H1 (cell line): ENCODE measurements at regions not wholly inside any gene's neighbourhood (a gene's known extent, or its start where the extent isn't known, plus 50 kb on each side); places are given as distances from the start of the nearest gene placed in this dataset.

Experiments
- CTCF ChIA-PET: fragments of 300-600 bp; sonication (Branson Sonifier 250); formaldehyde crosslinking; loops from one replicate; lab custom pipeline; 2021; ENCODE audit not compliant: partially characterized antibody; lab: Charles Lee
- POLR2A ChIA-PET: fragments of 300-600 bp; sonication (Branson Sonifier 250); formaldehyde crosslinking; loops from one replicate; lab custom pipeline; 2021; ENCODE audit warnings: inconsistent platforms; ENCODE audit not compliant: partially characterized antibody; lab: Charles Lee
- DNase-seq, 2 experiments: peaks; one replicate each; pipeline versions ENCODE4 v3.0.0 to v3.0.0-alpha.2; 2010 to 2022; ENCODE audit warnings: low spot score in 2 of 2, low read depth in 1 of 2, mixed read lengths in 1 of 2
- FAIRE-seq: peaks from 2 replicates; lab custom pipeline; 2011; peaks lifted over from hg19 to GRCh38; lab: Jason Lieb, UNC
- H2AFZ ChIP-seq: 2 replicates; pipeline ENCODE4 v1.8.1; 2012; ENCODE audit warnings: low read length, inconsistent platforms
- H2AK5ac ChIP-seq: 2 replicates; pipeline ENCODE4 v1.6.1; 2013; ENCODE audit warnings: low read depth, low read length
- H2BK120ac ChIP-seq: replicated peaks from 2 replicates; pipeline ENCODE3; 2013; ENCODE audit warnings: low read depth, low read length, inconsistent platforms
- H2BK12ac ChIP-seq: 2 replicates; pipeline ENCODE4 v1.6.1; 2013; ENCODE audit warnings: low read depth, low read length
- H2BK15ac ChIP-seq: 2 replicates; pipeline ENCODE4 v1.6.1; 2013; ENCODE audit warnings: low read length
- H2BK20ac ChIP-seq: 2 replicates; pipeline ENCODE4 v1.6.1; 2013; ENCODE audit warnings: low read length
- H2BK5ac ChIP-seq: 2 replicates; pipeline ENCODE4 v1.6.1; 2013; ENCODE audit warnings: low read depth, low read length
- H3K14ac ChIP-seq: 2 replicates; pipeline ENCODE4 v1.6.1; 2013; ENCODE audit warnings: inconsistent platforms; ENCODE audit not compliant: insufficient read length
- H3K18ac ChIP-seq: 2 replicates; pipeline ENCODE4 v1.6.1; 2013; ENCODE audit warnings: low read length; ENCODE audit errors: extremely low read depth
- H3K23ac ChIP-seq: 2 replicates; pipeline ENCODE4 v1.6.1; 2013; ENCODE audit warnings: inconsistent platforms; ENCODE audit not compliant: insufficient read length
- H3K23me2 ChIP-seq: 2 replicates; pipeline ENCODE4 v1.6.1; 2013; ENCODE audit warnings: low read depth, low read length
- H3K27ac ChIP-seq: 2 replicates; pipeline ENCODE4 v1.6.1; 2011; ENCODE audit warnings: low read depth, low read length, inconsistent platforms
- H3K27me3 ChIP-seq, 4 experiments: replicated peaks in 1 of 4; 1 replicate in 1 of 4; 2 replicates in 3 of 4; pipeline versions ENCODE4 v1.6.1 to v1.8.1; 2011 to 2013; ENCODE audit warnings: low read length in 3 of 4, mild to moderate bottlenecking in 3 of 4, inconsistent platforms in 2 of 4, mixed read lengths in 2 of 4, moderate library complexity in 1 of 4; ENCODE audit not compliant: control insufficient read depth in 3 of 4, insufficient read depth in 3 of 4; ENCODE audit errors: extremely low read depth in 1 of 4
- H3K36me3 ChIP-seq, 4 experiments: 2 replicates each; pipeline versions ENCODE4 v1.6.1 to v1.8.1; 2011 to 2013; ENCODE audit warnings: mild to moderate bottlenecking in 4 of 4, low read length in 3 of 4, moderate library complexity in 2 of 4, control low read depth in 1 of 4, inconsistent platforms in 1 of 4; ENCODE audit not compliant: insufficient read depth in 4 of 4, control insufficient read depth in 2 of 4
- H3K4ac ChIP-seq: replicated peaks from 2 replicates; pipeline ENCODE3; 2013; ENCODE audit warnings: low read length, low read depth, mixed read lengths, inconsistent platforms; ENCODE audit not compliant: insufficient read length
- H3K4me1 ChIP-seq, 4 experiments: replicated peaks in 1 of 4; 1 replicate in 1 of 4; 2 replicates in 3 of 4; pipeline versions ENCODE4 v1.6.1 to v1.8.1; 2011 to 2013; ENCODE audit warnings: low read length in 3 of 4, inconsistent platforms in 2 of 4, mixed read lengths in 1 of 4; ENCODE audit not compliant: insufficient read depth in 4 of 4, control insufficient read depth in 3 of 4
- H3K4me2 ChIP-seq, 2 experiments: 2 replicates each; pipeline versions ENCODE4 v1.6.1 to v1.8.1; 2011 to 2013; ENCODE audit warnings: low read depth in 2 of 2, low read length in 2 of 2, control low read depth in 1 of 2, inconsistent platforms in 1 of 2, mild to moderate bottlenecking in 1 of 2; ENCODE audit not compliant: insufficient read depth in 1 of 2
- H3K4me3 ChIP-seq, 4 experiments: fragments of 200-600, 300-600 bp in 1 of 4; sonication (generic), shearing (Covaris generic), sonication (Bioruptor Twin) in 1 of 4; 2 replicates each; pipeline versions ENCODE4 v1.5.1 to v1.8.1; 2011 to 2016; ENCODE audit warnings: low read length in 4 of 4, low read depth in 3 of 4, control low read depth in 2 of 4, inconsistent platforms in 2 of 4, mild to moderate bottlenecking in 2 of 4, mixed read lengths in 1 of 4, moderate library complexity in 1 of 4; ENCODE audit not compliant: insufficient read depth in 2 of 4; ENCODE audit errors: extremely low read depth in 1 of 4
- H3K56ac ChIP-seq: replicated peaks from 2 replicates; pipeline ENCODE3; 2013; ENCODE audit warnings: low read depth, mild to moderate bottlenecking, mixed read lengths, low read length, inconsistent platforms; ENCODE audit not compliant: insufficient read length
- H3K79me1 ChIP-seq: 2 replicates; pipeline ENCODE4 v1.6.1; 2013; ENCODE audit warnings: low read depth, low read length, control low read depth
- H3K79me2 ChIP-seq, 2 experiments: 2 replicates each; pipeline versions ENCODE4 v1.6.1 to v1.8.1; 2012 to 2013; ENCODE audit warnings: low read length in 2 of 2, mild to moderate bottlenecking in 2 of 2, inconsistent platforms in 1 of 2; ENCODE audit not compliant: insufficient read depth in 2 of 2, control insufficient read depth in 1 of 2
- H3K9ac ChIP-seq, 4 experiments: replicated peaks in 1 of 4; 1 replicate in 1 of 4; 2 replicates in 3 of 4; pipeline versions ENCODE4 v1.6.1 to v1.8.1; 2011 to 2013; ENCODE audit warnings: low read depth in 3 of 4, low read length in 3 of 4, control low read depth in 2 of 4, mild to moderate bottlenecking in 2 of 4, moderate library complexity in 2 of 4, inconsistent platforms in 1 of 4; ENCODE audit errors: extremely low read depth in 1 of 4
- H3K9me3 ChIP-seq, 2 experiments: 2 replicates each; pipeline versions ENCODE4 v1.6.1 to v1.8.1; 2012 to 2013; ENCODE audit warnings: mild to moderate bottlenecking in 2 of 2, moderate library complexity in 2 of 2, control low read depth in 1 of 2, inconsistent platforms in 1 of 2, low read depth in 1 of 2, low read length in 1 of 2, mixed read lengths in 1 of 2; ENCODE audit not compliant: insufficient read depth in 2 of 2
- H4K20me1 ChIP-seq, 2 experiments: replicated peaks in 1 of 2; 2 replicates each; pipeline versions ENCODE3 to v1.8.1; 2011 to 2013; ENCODE audit warnings: inconsistent platforms in 2 of 2, low read length in 2 of 2, mild to moderate bottlenecking in 1 of 2; ENCODE audit not compliant: insufficient read depth in 2 of 2, control insufficient read depth in 1 of 2
- H4K5ac ChIP-seq: 2 replicates; pipeline ENCODE4 v1.6.1; 2013; ENCODE audit warnings: low read length, low read depth, mixed read lengths, inconsistent platforms; ENCODE audit not compliant: insufficient read length
- H4K8ac ChIP-seq: 2 replicates; pipeline ENCODE4 v1.8.0; 2013; ENCODE audit warnings: mild to moderate bottlenecking, moderate library complexity, low read length, inconsistent platforms; ENCODE audit not compliant: insufficient read depth; ENCODE audit errors: extremely low read depth
- H4K91ac ChIP-seq: replicated peaks from 2 replicates; pipeline ENCODE3; 2013; ENCODE audit warnings: low read length, mixed read lengths, inconsistent platforms; ENCODE audit not compliant: insufficient read length
- CBX5 ChIP-seq: fragments of 300-800, 300-1000 bp; sonication (generic); IDR thresholded peaks from 2 replicates; pipeline ENCODE4 v1.7.1; 2016; ENCODE audit warnings: antibody characterized with exemption, low read length, low read depth
- CEBPB ChIP-seq: IDR thresholded peaks from 2 replicates; pipeline ENCODE4 v1.6.1; 2012; ENCODE audit warnings: low read depth, low read length
- GTF2F1 ChIP-seq: IDR thresholded peaks from 2 replicates; pipeline ENCODE4 v1.6.1; 2012; ENCODE audit warnings: low read depth, low read length, improper control_type of control experiment, borderline replicate concordance
- JUN ChIP-seq: IDR thresholded peaks from 2 replicates; pipeline ENCODE4 v1.6.1; 2011; ENCODE audit warnings: low read depth, mild to moderate bottlenecking, improper control_type of control experiment, low read length
- TEAD4 ChIP-seq: IDR thresholded peaks from 2 replicates; pipeline ENCODE4 v1.6.1; 2012; ENCODE audit warnings: low read depth, low read length, inconsistent platforms, mixed read lengths
- WGBS, 2 experiments: shearing (Covaris generic) in 1 of 2; methylation state at CpG; one replicate each; pipeline versions ENCODE4 v1.1.6 to v1.1.7; 2013 to 2015; ENCODE audit warnings: low lambda C conversion rate in 2 of 2, mixed read lengths in 2 of 2, inconsistent platforms in 1 of 2, low coverage in 1 of 2, missing lambda C conversion rate in 1 of 2; ENCODE audit not compliant: insufficient replicate concordance in 2 of 2, insufficient coverage in 1 of 2, insufficient read length in 1 of 2; ENCODE audit errors: extremely low coverage in 1 of 2, missing lambda C conversion rate in 1 of 2; 5-methylcytosine and 5-hydroxymethylcytosine counted together

GRCh38 chr1:63718541-63718970, 55.3 kb upstream of the ROR1 start:
- no peak overlapping the region for H4K91ac ChIP-seq
- H3K23ac ChIP-seq = no peak overlapping the region
- no peak overlapping the region for H2BK12ac ChIP-seq
- H3K4me1 ChIP-seq = peaks cover 0 to 11% (median 5%) of the 10 kb centered on the region in 4 experiments; a peak in 5 of 7 replicates
- no peak for DNase-seq
- H2BK5ac ChIP-seq = no peak overlapping the region
- no peaks in the 10 kb centered on the region for H3K23me2 ChIP-seq
- no peak overlapping the region for H3K9ac ChIP-seq
- no peak overlapping the region for H2BK20ac ChIP-seq
- H2BK120ac ChIP-seq = no peak overlapping the region
- H2AK5ac ChIP-seq = no peak overlapping the region
- H4K8ac ChIP-seq = no peak overlapping the region
- H3K4ac ChIP-seq = no peak overlapping the region
- TF ChIP-seq JUN (no peak), GTF2F1 (no peak), CEBPB (0 out of 2 replicates have a peak, but pooled peaks have one; percentile 6), CBX5 (no peak), TEAD4 (no peak)
- H4K5ac ChIP-seq = no peak overlapping the region
- ChIA-PET CTCF (interaction anchor here (0.6 to 1.6 kb wide), 5 partner anchors 10 to 753 kb away, joined by 3 to 5 read pairs (median 3); no protein-coding TSS in a partner anchor), POLR2A (no interaction called here)
- H3K27ac ChIP-seq = no peak overlapping the region
- H3K18ac ChIP-seq = no peak overlapping the region
- WGBS, 2 experiments = 88% methylated on average over 4 of the region's 4 CpGs; no CpG with 5 or more reads in 1 of the 2 experiments
- H3K14ac ChIP-seq = no peak overlapping the region
- H2BK15ac ChIP-seq = 0 out of 2 replicates have a peak overlapping the region, but pooled peaks have one; percentile 1
- no peaks in the 10 kb centered on the region for H3K36me3 ChIP-seq
- H3K27me3 ChIP-seq = no peaks in the 10 kb centered on the region
- FAIRE-seq = no peak
- H3K79me2 ChIP-seq = no peaks in the 10 kb centered on the region
- no peak overlapping the region for H3K56ac ChIP-seq
- H3K4me3 ChIP-seq = no peak overlapping the region
- no peak overlapping the region for H3K4me2 ChIP-seq
- no peak overlapping the region for H2AFZ ChIP-seq
- H4K20me1 ChIP-seq = no peaks in the 10 kb centered on the region
- H3K9me3 ChIP-seq = no peaks in the 10 kb centered on the region
- H3K79me1 ChIP-seq = no peaks in the 10 kb centered on the region
